ENCODE measurements at regions not wholly inside any gene's neighbourhood (a gene's known extent, or its start where the extent isn't known, plus 50 kb on each side); places are given as distances from the start of the nearest gene placed in this dataset.

- TF ChIP-seq POLR2A (IDR thresholded peaks at IDR 0.05; ENCODE audit: low read length): no peak
- TF ChIP-seq GATA1 (IDR thresholded peaks at IDR 0.05; ENCODE audit: low read depth, low read length): no peak
Observed at GRCh38 chr1:55885619-55886018, 670.5 kb upstream of the USP24 start.

Data from erythroblast (primary cell).